Fibroblast of skin of abdomen (primary cell): ENCODE measurements at regions not wholly inside any gene's neighbourhood (a gene's known extent, or its start where the extent isn't known, plus 50 kb on each side); places are given as distances from the start of the nearest gene placed in this dataset.
A peak's percentile ranks its signal among the peaks of the same experiment; 100 is the strongest.

ENCODE experiments used
- DNase-seq: peaks from one replicate; pipeline ENCODE4 v3.0.0-alpha.2; 2013

GRCh38 chr16:65532846-65533245, 411.0 kb upstream of the CDH11 start:
- no peak for DNase-seq

GRCh38 chr16:65532258-65532657, 410.4 kb upstream of the CDH11 start:
- DNase-seq: no peak

- no peak for DNase-seq
These were observed 409.6 kb upstream of the CDH11 start for GRCh38 chr16:65531475-65531874.

GRCh38 chr16:65525707-65526106, 403.8 kb upstream of the CDH11 start:
- DNase-seq: no peak

GRCh38 chr16:65524997-65525396, 403.1 kb upstream of the CDH11 start:
- peak; percentile 96 for DNase-seq

- no peak for DNase-seq
These were observed 402.4 kb upstream of the CDH11 start for GRCh38 chr16:65524231-65524630.

- DNase-seq: no peak
These were observed 401.6 kb upstream of the CDH11 start for GRCh38 chr16:65523283-65523944.

GRCh38 chr16:65522412-65522811, 400.5 kb upstream of the CDH11 start:
- DNase-seq: no peak

- no peak for DNase-seq
These were observed 399.9 kb upstream of the CDH11 start for GRCh38 chr16:65521633-65522328.

GRCh38 chr16:65519402-65519801, 397.5 kb upstream of the CDH11 start:
- DNase-seq: no peak

GRCh38 chr16:65515193-65515592, 393.3 kb upstream of the CDH11 start:
- DNase-seq: no peak

GRCh38 chr16:65510850-65511249, 389.0 kb upstream of the CDH11 start:
- no peak for DNase-seq

- DNase-seq: no peak
These were observed 388.4 kb upstream of the CDH11 start for GRCh38 chr16:65510241-65510640.

GRCh38 chr16:65509172-65509571, 387.3 kb upstream of the CDH11 start:
- no peak for DNase-seq

GRCh38 chr16:65500919-65501318, 379.1 kb upstream of the CDH11 start:
- no peak for DNase-seq

GRCh38 chr16:65500007-65500406, 378.1 kb upstream of the CDH11 start:
- no peak for DNase-seq

GRCh38 chr16:65499566-65499965, 377.7 kb upstream of the CDH11 start:
- DNase-seq: no peak

- no peak for DNase-seq
These were observed 375.7 kb upstream of the CDH11 start for GRCh38 chr16:65497571-65497970.

- no peak for DNase-seq
These were observed 373.2 kb upstream of the CDH11 start for GRCh38 chr16:65495106-65495505.

- DNase-seq: no peak
These were observed 372.7 kb upstream of the CDH11 start for GRCh38 chr16:65494609-65495008.

GRCh38 chr16:65494080-65494479, 372.2 kb upstream of the CDH11 start:
- DNase-seq: no peak

GRCh38 chr16:65490286-65490685, 368.4 kb upstream of the CDH11 start:
- no peak for DNase-seq

GRCh38 chr16:65489531-65490023, 367.7 kb upstream of the CDH11 start:
- DNase-seq: peak; percentile 52

- DNase-seq: no peak
These were observed 365.4 kb upstream of the CDH11 start for GRCh38 chr16:65487231-65487630.
